CD4-positive, alpha-beta T cell (primary cell): ENCODE measurements at regions not wholly inside any gene's neighbourhood (a gene's known extent, or its start where the extent isn't known, plus 50 kb on each side); places are given as distances from the start of the nearest gene placed in this dataset.

Source experiments
- ATAC-seq: fragments of 200-7000 bp; cut with Tn5 transposase; one replicate; pipeline ENCODE4 v1.10.0; 2022; ENCODE audit warnings: mild to moderate bottlenecking; ENCODE audit not compliant: poor library complexity
- CTCF ChIA-PET: fragments of 350-600 bp; sonication (Branson Sonifier 250); formaldehyde crosslinking; loops from one replicate; lab custom pipeline; 2021; ENCODE audit warnings: antibody characterized with exemption, inconsistent platforms; lab: Charles Lee
- POLR2A ChIA-PET: fragments of 350-600 bp; sonication (Branson Sonifier 250); formaldehyde crosslinking; loops from one replicate; lab custom pipeline; 2021; ENCODE audit warnings: antibody characterized with exemption, inconsistent platforms; lab: Charles Lee
- DNase-seq, 14 experiments: peaks; one replicate each; pipeline ENCODE4 v3.0.0-alpha.2; 2013 to 2020; ENCODE audit warnings: mixed read lengths in 2 of 14
- H3K27ac ChIP-seq, 2 donors: one replicate each; pipeline versions ENCODE4 v1.5.1 to v1.7.0; 2013; ENCODE audit warnings: low read length in 2 of 2, low read depth in 1 of 2, mild to moderate bottlenecking in 1 of 2
- H3K27me3 ChIP-seq, 2 experiments: 1 replicate in 1 of 2; 2 replicates in 1 of 2; pipeline versions ENCODE4 v1.6.1 to v1.7.0; 2013; ENCODE audit warnings: low read length in 2 of 2, control low read depth in 1 of 2, mild to moderate bottlenecking in 1 of 2, moderate library complexity in 1 of 2; ENCODE audit not compliant: insufficient read depth in 2 of 2, control insufficient read depth in 1 of 2
- H3K36me3 ChIP-seq: one replicate; pipeline ENCODE4 v1.6.1; 2013; ENCODE audit warnings: low read length, control low read depth; ENCODE audit not compliant: insufficient read depth
- H3K4me1 ChIP-seq: one replicate; pipeline ENCODE4 v1.6.1; 2013; ENCODE audit warnings: low read length, control low read depth; ENCODE audit not compliant: insufficient read depth
- H3K4me3 ChIP-seq: one replicate; pipeline ENCODE4 v1.5.1; 2013; ENCODE audit warnings: mild to moderate bottlenecking, low read length, moderate library complexity
- H3K9me3 ChIP-seq, 2 experiments: 1 replicate in 1 of 2; 2 replicates in 1 of 2; pipeline versions ENCODE4 v1.6.1 to v1.7.0; 2013; ENCODE audit warnings: low read length in 2 of 2, mild to moderate bottlenecking in 2 of 2, control low read depth in 1 of 2, moderate library complexity in 1 of 2; ENCODE audit not compliant: control insufficient read depth in 1 of 2, insufficient read depth in 1 of 2
- H3K27ac Mint-ChIP-seq: one replicate; pipeline ENCODE4 v1.8.0; 2020; ENCODE audit warnings: mixed read lengths
- H3K27me3 Mint-ChIP-seq: one replicate; pipeline ENCODE4 v1.8.0; 2021; ENCODE audit warnings: mixed read lengths
- H3K36me3 Mint-ChIP-seq: one replicate; pipeline ENCODE4 v1.8.0; 2021; ENCODE audit warnings: low read depth, mixed read lengths
- H3K4me1 Mint-ChIP-seq: one replicate; pipeline ENCODE4 v1.8.0; 2021; ENCODE audit warnings: low read depth, mixed read lengths
- H3K4me3 Mint-ChIP-seq: one replicate; pipeline ENCODE4 v1.8.0; 2020; ENCODE audit warnings: mild to moderate bottlenecking, mixed read lengths
- H3K9me3 Mint-ChIP-seq: one replicate; pipeline ENCODE4 v1.8.0; 2020; ENCODE audit warnings: mixed read lengths
- intact Hi-C, 2 experiments: fragments of 100-400 bp; cut with DNase I in 1 of 2; cut with micrococcal nuclease in 1 of 2; formaldehyde crosslinking; loops; one replicate each; pipeline versions ENCODE4 v1.15.1 to v1.9.0; 2023 to 2025; cut with DNase I, micrococcal nuclease
- TF ChIP-seq, protein P1 (sequence below): fragments of 200-600 bp; IDR thresholded peaks from one replicate; pipeline ENCODE4 v1.8.0; 2022; ENCODE audit warnings: antibody characterized with exemption, mild to moderate bottlenecking

DNA sequence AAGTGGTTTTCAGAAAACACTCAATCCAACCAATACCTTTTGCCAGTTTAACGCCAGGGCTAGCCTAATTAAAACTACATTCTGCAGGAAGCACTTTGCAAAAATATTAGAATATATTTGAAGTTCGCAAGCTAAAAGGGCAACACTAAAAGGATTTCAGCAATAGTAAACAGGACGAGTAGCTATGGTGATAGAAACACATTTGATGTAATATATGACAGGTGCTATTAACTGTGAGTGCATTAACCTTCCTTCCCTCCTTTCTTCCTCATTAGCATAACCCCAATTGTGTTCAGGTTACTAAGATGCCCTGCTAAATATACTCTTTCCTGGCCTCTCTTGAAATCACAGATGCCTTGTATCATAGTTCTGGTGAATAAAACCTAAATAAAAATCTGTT, 85.6 kb upstream of the TMCC3 start:
- H3K4me3 ChIP-seq = no peak overlapping the region
- DNase-seq = no peak
- intact Hi-C loops = no loop called here
- Mint-ChIP-seq H3K27me3 (peaks cover 19% of the 10 kb centered on the region), H3K4me3 (no peak overlapping the region), H3K36me3 (no peaks in the 10 kb centered on the region), H3K4me1 (no peaks in the 10 kb centered on the region), H3K27ac (no peak overlapping the region), H3K9me3 (no peaks in the 10 kb centered on the region)
- no peak overlapping the region for H3K27ac ChIP-seq
- ChIA-PET CTCF (no interaction called here), POLR2A (no interaction called here)
- no peak for ATAC-seq
- H3K27me3 ChIP-seq = no peaks in the 10 kb centered on the region
- TF ChIP-seq, protein P1, sequence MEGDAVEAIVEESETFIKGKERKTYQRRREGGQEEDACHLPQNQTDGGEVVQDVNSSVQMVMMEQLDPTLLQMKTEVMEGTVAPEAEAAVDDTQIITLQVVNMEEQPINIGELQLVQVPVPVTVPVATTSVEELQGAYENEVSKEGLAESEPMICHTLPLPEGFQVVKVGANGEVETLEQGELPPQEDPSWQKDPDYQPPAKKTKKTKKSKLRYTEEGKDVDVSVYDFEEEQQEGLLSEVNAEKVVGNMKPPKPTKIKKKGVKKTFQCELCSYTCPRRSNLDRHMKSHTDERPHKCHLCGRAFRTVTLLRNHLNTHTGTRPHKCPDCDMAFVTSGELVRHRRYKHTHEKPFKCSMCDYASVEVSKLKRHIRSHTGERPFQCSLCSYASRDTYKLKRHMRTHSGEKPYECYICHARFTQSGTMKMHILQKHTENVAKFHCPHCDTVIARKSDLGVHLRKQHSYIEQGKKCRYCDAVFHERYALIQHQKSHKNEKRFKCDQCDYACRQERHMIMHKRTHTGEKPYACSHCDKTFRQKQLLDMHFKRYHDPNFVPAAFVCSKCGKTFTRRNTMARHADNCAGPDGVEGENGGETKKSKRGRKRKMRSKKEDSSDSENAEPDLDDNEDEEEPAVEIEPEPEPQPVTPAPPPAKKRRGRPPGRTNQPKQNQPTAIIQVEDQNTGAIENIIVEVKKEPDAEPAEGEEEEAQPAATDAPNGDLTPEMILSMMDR = no peak
- H3K4me1 ChIP-seq = no peaks in the 10 kb centered on the region
- H3K9me3 ChIP-seq = no peaks in the 10 kb centered on the region
- H3K36me3 ChIP-seq = no peaks in the 10 kb centered on the region

DNA sequence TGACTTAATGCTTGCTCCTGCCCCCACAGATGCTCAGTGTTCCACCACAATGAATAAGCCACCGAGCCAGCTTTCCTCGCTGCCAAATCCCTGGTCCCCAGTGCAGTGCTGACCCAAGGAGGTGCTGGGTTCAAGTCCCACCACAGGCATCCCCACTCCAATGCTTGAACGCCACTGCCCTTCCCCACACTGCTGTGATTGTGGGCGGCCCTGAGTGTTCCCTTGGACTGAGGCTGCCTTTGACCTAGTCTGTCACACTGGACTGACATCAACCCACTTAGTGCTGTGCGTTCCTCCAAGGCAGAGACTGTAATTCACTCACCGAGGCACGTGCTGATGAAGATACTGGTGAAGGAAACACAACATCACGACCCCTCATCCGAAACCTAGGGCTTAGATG, 83.4 kb upstream of the TMCC3 start:
- H3K9me3 Mint-ChIP-seq = no peaks in the 10 kb centered on the region
- ChIA-PET POLR2A (no interaction called here), CTCF (no interaction called here)
- TF ChIP-seq, protein P1 = no peak
- Histone ChIP-seq H3K27ac (no peak overlapping the region), H3K9me3 (no peaks in the 10 kb centered on the region), H3K36me3 (no peaks in the 10 kb centered on the region), H3K4me1 (no peaks in the 10 kb centered on the region), H3K4me3 (no peak overlapping the region), H3K27me3 (no peaks in the 10 kb centered on the region)
- no peak for DNase-seq
- no peak overlapping the region for H3K4me3 Mint-ChIP-seq
- no peak overlapping the region for H3K27ac Mint-ChIP-seq
- no peaks in the 10 kb centered on the region for H3K4me1 Mint-ChIP-seq
- H3K27me3 Mint-ChIP-seq = peaks cover 11% of the 10 kb centered on the region
- no peak for ATAC-seq
- intact Hi-C loops = no loop called here
- H3K36me3 Mint-ChIP-seq = no peaks in the 10 kb centered on the region

DNA sequence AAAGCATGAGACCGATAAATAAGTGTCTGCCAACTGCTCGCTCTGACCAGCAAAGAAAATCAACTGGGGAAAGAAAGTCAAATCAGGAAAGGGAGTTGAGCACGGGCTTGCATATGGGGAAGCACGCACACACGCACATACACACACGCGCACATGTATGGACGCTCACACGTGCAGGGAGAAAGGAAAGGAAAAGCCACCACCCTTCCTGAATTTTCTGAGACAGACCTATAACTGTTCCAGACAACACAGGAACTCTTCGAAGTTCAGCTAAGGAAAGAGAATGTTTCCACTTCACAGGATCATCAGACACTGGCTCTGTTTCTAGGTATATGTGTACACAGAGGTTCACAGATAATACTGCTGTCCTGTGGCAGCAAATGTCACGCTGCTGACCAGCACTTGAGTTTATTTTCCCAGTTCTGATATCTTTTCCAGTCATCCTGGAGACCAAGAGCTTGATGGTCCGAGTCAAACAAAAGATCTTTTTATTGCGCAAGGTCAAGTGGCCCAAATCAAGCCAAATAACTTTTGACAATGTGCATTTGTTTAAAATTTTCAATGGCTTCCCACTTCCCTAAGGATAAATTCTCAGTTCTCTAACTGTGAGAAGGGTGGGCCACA, 82.1 kb upstream of the TMCC3 start:
- no peaks in the 10 kb centered on the region for H3K9me3 Mint-ChIP-seq
- ChIA-PET POLR2A (no interaction called here), CTCF (no interaction called here)
- no peaks in the 10 kb centered on the region for H3K36me3 Mint-ChIP-seq
- TF ChIP-seq, protein P1 = no peak
- Histone ChIP-seq H3K36me3 (no peaks in the 10 kb centered on the region), H3K4me3 (no peak overlapping the region), H3K9me3 (no peaks in the 10 kb centered on the region), H3K27me3 (no peaks in the 10 kb centered on the region), H3K4me1 (no peaks in the 10 kb centered on the region), H3K27ac (no peak overlapping the region)
- no peaks in the 10 kb centered on the region for H3K4me1 Mint-ChIP-seq
- no peak overlapping the region for H3K4me3 Mint-ChIP-seq
- intact Hi-C loops = no loop called here
- DNase-seq (no peak), ATAC-seq (no peak)
- H3K27me3 Mint-ChIP-seq = peaks cover 11% of the 10 kb centered on the region
- no peak overlapping the region for H3K27ac Mint-ChIP-seq
